Right cardiac atrium (tissue), 5 donors: ENCODE measurements at regions not wholly inside any gene's neighbourhood (a gene's known extent, or its start where the extent isn't known, plus 50 kb on each side); places are given as distances from the start of the nearest gene placed in this dataset.
"Not testable (repeated sequence)": the region's sequence is repeated elsewhere in the genome, so short reads cannot be mapped to it uniquely, and the experiment has no call there.

Source experiments
- ATAC-seq, 2 donors: fragments of 200-7000 bp; cut with Tn5 transposase; one replicate each; pipeline versions ENCODE4 v1.8.0 to v1.9.1; 2020; ENCODE audit warnings: moderate library complexity in 2 of 2, mild to moderate bottlenecking in 1 of 2
- DNase-seq, 3 donors: peaks; one replicate each; pipeline ENCODE4 v3.0.0-alpha.2; 2020
- H3K27ac ChIP-seq: one replicate; pipeline ENCODE4 v1.5.1; 2013; ENCODE audit warnings: mild to moderate bottlenecking, low read length, control low read depth, moderate library complexity
- H3K27me3 ChIP-seq: one replicate; pipeline ENCODE4 v1.6.1; 2013; ENCODE audit not compliant: control insufficient read depth, insufficient read depth
- H3K4me1 ChIP-seq: one replicate; pipeline ENCODE4 v1.6.1; 2013; ENCODE audit warnings: low read length; ENCODE audit not compliant: control insufficient read depth, insufficient read depth
- H3K4me3 ChIP-seq: one replicate; pipeline ENCODE4 v1.5.1; 2013; ENCODE audit warnings: low read length, control low read depth
- H3K9me3 ChIP-seq: one replicate; pipeline ENCODE4 v1.6.1; 2013; ENCODE audit warnings: low read length; ENCODE audit not compliant: control insufficient read depth
- WGBS: extraction: QIAGEN DNeasy Blood & Tissue Kit; methylation state at CpG from one replicate; pipeline ENCODE4 v1.1.7; 2013; 5-methylcytosine and 5-hydroxymethylcytosine counted together
- intact Hi-C, 4 donors: fragments of 100-400 bp; cut with DNase I; formaldehyde crosslinking; loops; one replicate each; pipeline versions ENCODE4 v1.11.0 to v1.14.0; 2022 to 2023
- donor health status: healthy with polysubstance abuse.
- donor health status: DM: no; HTN: yes; CAD: no.
- donor health status: DM: no; HTN: no; CAD: no.
- donor health status: DM: no; HTN: yes; CAD: no; lungs with severe emphysema.
- donor health status: DM: yes; HTN: yes; CAD: no.

DNA sequence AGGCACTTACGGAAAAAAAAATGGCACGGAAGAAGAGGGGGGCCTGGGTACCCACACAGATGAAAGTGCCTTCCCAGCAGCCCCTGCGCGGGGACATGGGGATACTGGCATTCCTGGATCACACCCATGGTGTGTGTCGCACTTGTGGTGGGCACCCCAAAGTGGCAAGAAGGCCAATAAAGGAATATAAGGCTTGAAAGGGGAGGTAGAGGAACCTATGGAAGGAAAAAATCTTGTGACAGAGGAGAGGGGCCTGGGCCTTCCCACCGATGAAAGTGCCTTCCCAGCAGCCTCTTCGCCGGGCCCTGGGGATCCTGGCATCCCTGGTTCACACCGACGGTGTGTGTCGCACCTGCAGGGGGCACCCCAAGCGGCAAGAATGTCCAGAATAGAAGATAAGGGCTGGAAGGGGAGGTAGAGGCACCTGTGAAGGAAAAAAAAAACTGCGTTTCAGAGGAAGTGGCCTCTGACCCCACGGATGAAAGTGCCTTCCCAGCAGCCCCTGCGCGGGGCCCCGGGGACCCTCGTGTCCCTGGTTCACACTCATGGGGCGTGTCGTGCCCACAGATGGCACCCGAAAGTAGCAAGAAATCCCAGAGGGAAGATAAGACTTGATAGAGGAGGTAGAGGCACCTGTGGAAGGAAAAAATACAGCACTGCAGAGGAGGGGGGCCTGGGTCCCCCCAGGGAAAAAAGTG, 284.0 kb downstream of the ALG10 start:
- no peaks in the 10 kb centered on the region for H3K9me3 ChIP-seq
- DNase-seq, result peak in 2 of 3 donors; percentile 7 to 39

DNA sequence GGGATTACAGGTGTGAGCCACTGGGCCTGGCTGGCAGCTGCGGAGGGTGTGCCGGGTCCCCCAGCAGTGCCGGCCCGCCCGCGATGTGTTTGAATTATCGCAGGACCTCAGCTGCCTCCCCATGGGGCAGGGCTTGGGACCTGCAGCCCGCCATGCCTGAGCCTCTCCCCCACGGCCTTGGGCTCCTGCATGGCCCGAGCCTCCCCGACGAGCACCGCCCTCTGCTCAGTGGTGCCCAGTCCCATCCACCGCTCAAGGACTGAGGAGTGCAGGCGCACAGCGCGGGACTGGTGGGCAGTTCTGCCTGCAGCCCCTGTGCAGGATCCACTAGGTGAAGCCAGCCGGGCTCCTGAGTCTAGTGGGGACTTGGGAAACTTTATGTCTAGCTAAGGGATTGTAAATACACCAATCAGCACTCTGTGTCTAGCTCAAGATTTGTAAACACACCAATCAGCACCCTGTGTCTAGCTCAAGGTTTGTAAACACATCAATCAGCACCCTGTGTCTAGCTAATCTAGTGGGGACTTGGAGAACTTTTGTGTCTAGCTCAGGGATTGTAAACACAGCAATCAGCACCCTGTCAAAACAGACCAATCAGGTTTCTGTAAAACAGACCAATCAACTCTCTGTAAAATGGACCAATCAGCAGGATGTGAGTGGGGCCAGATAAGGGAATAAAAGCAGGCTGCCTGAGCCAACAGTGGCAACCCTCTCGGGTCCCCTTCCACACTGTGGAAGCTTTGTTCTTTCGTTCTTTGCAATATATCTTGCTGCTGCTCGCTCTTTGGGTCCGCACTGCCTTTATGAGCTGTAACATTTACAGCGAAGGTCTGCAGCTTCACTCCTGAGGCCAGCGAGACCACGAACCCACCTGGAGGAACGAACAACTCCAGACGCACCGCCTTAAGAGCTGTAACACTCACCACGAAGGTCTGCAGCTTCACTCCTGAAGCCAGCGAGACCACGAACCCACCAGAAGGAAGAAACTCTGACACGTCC, 287.8 kb downstream of the ALG10 start:
- H3K27ac ChIP-seq, H3K9me3 ChIP-seq, H3K27me3 ChIP-seq, ATAC-seq, H3K4me3 ChIP-seq, intact Hi-C loops, H3K4me1 ChIP-seq, DNase-seq: not testable (repeated sequence)
- 79% methylated on average over 32 of the region's 32 CpGs for WGBS

More for the DNA sequence above, 284.0 kb downstream of the ALG10 start:
- H3K27ac ChIP-seq, result no peak overlapping the region
- 77% methylated on average over 21 of the region's 21 CpGs for WGBS
- H3K4me1 ChIP-seq, result no peaks in the 10 kb centered on the region
- ATAC-seq, result no peak
- H3K27me3 ChIP-seq, result no peaks in the 10 kb centered on the region
- no peak overlapping the region for H3K4me3 ChIP-seq
- intact Hi-C loops, result no loop called here

DNA sequence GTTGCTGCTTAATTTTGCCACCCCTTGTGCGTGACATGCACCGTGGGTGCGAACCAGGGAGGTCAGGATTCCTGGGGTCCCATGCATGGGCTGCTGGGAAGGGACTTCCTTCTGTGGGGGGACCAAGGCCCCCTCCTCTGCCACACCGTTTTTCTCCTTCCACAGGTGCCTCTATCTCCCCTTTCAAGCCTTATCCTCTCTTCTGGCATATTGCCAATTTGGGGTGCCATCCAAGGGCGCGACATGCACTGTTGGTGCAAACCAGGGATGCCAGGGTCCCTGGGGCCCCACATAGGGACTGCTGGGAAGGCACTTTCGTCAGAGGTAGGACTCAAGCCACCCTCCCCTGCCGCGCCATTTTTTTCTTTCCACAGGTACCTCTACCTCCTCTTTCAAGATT, 289.0 kb downstream of the ALG10 start:
- Histone ChIP-seq H3K9me3 (no peaks in the 10 kb centered on the region), H3K4me1 (no peaks in the 10 kb centered on the region), H3K27ac (no peak overlapping the region), H3K4me3 (no peak overlapping the region), H3K27me3 (no peaks in the 10 kb centered on the region)
- DNase-seq (no peak), ATAC-seq (no peak)
- intact Hi-C loops, result no loop called here
- WGBS, result 71% methylated on average over 9 of the region's 9 CpGs

DNA sequence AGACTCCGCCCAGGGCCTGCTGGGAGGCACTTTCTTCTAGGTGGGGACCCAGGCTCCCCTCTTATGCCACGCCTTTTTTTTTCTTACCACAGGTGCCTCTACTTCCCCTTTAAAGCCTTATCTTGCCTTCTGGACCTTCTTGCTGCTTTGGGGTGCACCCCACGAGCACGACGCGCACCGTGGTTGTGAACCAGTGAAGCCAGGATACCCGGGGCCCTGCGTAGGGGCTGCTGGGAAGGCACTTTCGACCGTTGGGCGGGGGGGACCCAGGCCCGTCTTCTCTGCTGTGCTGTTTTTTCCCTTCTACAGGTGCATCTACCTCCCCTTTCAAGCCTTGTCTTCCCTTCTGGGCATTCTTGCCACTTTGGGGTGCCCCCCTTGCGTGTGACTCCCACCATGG, 305.4 kb downstream of the ALG10 start:
- no peak overlapping the region for H3K27ac ChIP-seq
- H3K9me3 ChIP-seq, result no peaks in the 10 kb centered on the region
- H3K4me3 ChIP-seq, result no peak overlapping the region
- DNase-seq (no peak), ATAC-seq (no peak)
- WGBS, result 76% methylated on average over 14 of the region's 14 CpGs
- intact Hi-C loops, result no loop called here
- no peaks in the 10 kb centered on the region for H3K27me3 ChIP-seq
- H3K4me1 ChIP-seq, result no peaks in the 10 kb centered on the region

DNA sequence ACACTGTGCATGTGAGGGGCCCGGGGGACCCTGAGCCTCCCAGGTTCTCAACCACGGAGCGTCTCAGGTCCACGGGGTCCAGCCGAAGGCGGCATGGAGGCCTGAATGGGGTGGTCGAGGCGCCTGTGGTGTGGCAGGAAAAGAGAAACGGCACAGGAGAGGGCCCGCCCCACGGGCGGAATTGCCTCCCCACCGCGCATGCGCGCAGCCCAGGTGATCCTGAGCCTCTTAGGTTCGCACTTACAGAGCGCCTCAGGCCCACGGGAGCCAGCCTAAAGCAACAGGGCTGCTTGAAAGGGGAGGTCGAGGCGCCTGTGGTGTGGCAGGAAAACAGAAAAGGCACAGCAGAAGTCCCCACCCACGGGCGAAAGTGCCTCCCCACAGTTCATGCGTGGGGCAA, 311.0 kb downstream of the ALG10 start:
- ATAC-seq (no peak), DNase-seq (no peak)
- Histone ChIP-seq H3K27me3 (no peaks in the 10 kb centered on the region), H3K27ac (no peak overlapping the region), H3K9me3 (no peaks in the 10 kb centered on the region), H3K4me3 (no peak overlapping the region), H3K4me1 (no peaks in the 10 kb centered on the region)
- intact Hi-C loops, result no loop called here
- 68% methylated on average over 24 of the region's 24 CpGs for WGBS

- intact Hi-C loops, result no loop called here
- Histone ChIP-seq H3K27me3 (no peaks in the 10 kb centered on the region), H3K9me3 (no peaks in the 10 kb centered on the region), H3K4me3 (no peak overlapping the region), H3K4me1 (no peaks in the 10 kb centered on the region), H3K27ac (no peak overlapping the region)
- 75% methylated on average over 14 of the region's 14 CpGs for WGBS
- DNase-seq, result no peak
- no peak for ATAC-seq
Observed at GRCh38 chr12:34334538-34334937, 312.2 kb downstream of the ALG10 start.

DNA sequence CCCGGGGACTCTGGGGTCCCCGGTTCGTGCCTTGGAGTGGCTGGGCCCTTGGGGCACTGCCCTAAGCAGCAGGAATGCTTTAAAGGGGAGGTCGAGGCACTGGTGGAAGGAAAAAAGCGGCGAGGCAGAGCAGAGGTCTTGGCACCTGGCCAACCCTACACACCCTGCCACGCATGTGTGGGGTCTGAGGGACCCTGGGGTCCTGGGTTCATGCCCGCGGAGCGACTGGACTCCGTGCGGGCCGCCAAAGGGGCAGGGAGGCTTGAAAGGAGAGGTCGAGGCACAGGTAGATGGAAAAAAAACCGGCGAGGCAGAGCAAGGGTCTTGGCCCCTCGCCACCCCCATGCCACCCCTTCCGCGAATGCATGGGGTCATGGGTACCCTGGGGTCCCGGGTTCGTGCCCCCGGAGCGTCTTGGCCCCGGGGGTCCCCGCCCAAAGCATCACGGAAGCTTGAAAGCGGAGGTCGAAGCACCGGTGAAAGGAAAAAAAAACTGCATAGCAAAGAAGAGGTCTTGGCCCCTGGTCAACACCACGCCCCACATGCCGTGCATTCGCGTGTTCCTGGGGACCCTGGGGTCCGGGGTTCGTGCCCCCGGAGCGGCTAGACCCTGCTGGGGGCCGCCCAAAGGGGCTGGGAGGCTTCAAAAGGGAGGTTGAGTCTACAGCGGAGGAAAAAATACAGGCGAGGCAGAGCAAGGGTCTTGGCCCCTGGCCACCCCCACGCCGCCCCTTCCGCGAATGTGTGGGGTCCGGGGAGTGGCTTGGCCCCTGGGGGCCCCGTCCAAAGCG, 312.9 kb downstream of the ALG10 start:
- DNase-seq, result no peak
- H3K27me3 ChIP-seq, result no peaks in the 10 kb centered on the region
- no peak for ATAC-seq
- no peak overlapping the region for H3K4me3 ChIP-seq
- H3K4me1 ChIP-seq, result no peaks in the 10 kb centered on the region
- 42% methylated on average over 47 of the region's 47 CpGs for WGBS
- intact Hi-C loops, result no loop called here
- H3K9me3 ChIP-seq, result no peaks in the 10 kb centered on the region
- H3K27ac ChIP-seq, result no peak overlapping the region

GRCh38 chr12:34335819-34336262, 313.5 kb downstream of the ALG10 start:
- DNase-seq, result no peak
- Histone ChIP-seq H3K27ac (no peak overlapping the region), H3K4me1 (no peaks in the 10 kb centered on the region), H3K4me3 (no peak overlapping the region), H3K27me3 (no peaks in the 10 kb centered on the region), H3K9me3 (no peaks in the 10 kb centered on the region)
- ATAC-seq, result no peak
- 42% methylated on average over 25 of the region's 25 CpGs for WGBS
- intact Hi-C loops, result no loop called here

DNA sequence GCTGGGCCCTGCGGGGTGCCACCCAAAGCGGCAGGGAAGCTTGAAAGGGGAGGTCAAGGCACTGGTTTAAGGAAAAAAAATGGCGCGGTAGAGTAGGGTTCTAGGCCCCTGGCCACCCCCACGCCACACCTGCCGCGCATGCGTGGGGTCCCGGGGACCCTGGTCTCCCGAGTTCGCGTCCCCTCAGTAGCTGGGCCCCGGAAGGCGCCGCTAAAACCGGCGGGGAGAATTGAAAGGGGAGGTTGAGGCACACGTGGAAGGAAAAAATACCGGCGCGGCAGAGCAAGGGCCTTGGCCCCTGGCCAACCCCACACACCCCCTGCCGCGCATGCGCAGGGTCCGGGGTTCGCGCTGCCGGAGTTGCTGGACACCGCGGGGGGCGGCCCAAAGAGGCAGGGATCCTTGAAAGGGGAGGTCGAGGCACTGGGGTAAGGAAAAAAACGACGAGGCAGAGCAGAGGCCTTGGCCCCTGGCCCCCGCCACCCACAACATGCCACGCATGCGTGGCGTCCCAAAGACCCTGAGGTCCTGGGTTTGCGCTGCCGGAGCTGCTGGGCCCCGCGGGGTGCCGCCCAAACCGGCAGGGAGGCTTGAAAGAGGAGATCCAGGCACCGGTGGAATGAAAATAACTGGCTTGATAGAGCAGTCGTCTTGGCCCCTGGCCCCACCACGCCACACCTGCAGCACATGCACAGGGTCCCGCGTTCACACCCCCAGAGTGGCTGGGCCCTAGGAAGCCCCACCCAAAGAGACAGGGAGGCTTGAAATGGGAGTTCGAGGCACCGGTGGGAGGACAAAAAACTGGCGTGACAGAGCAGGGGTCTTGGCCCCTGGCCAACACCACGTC, 314.5 kb downstream of the ALG10 start:
- H3K27me3 ChIP-seq, result no peaks in the 10 kb centered on the region
- no peaks in the 10 kb centered on the region for H3K9me3 ChIP-seq

DNA sequence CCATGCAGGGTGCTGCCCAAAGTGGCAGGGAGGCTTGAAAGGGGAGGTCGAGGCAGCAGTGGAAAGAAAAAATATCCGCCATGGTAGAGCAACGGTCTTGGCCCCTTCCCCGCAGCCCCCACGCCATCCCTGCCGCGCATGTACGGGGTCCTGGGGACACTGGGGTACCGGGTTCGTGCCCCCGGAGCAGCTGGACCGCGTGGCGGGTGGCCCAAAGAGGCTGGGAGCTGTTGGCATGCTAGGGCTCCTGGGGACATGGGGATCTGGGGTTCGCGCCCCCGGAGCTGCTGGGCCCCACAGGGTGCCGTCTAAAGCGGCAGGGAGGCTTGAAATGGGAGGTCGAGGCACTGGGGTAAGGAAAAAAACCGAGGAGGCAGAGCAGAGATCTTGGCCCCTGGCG, 316.5 kb downstream of the ALG10 start:
- DNase-seq, result no peak
- H3K4me1 ChIP-seq, result no peaks in the 10 kb centered on the region
- intact Hi-C loops, result no loop called here
- no peaks in the 10 kb centered on the region for H3K27me3 ChIP-seq
- H3K4me3 ChIP-seq, result no peak overlapping the region
- ATAC-seq, result no peak
- no peak overlapping the region for H3K27ac ChIP-seq
- 62% methylated on average over 22 of the region's 22 CpGs for WGBS
- no peaks in the 10 kb centered on the region for H3K9me3 ChIP-seq

More for the DNA sequence above, 314.5 kb downstream of the ALG10 start:
- H3K27ac ChIP-seq, result no peak overlapping the region
- 53% methylated on average over 53 of the region's 53 CpGs for WGBS
- no peak for DNase-seq
- no peak overlapping the region for H3K4me3 ChIP-seq
- no peaks in the 10 kb centered on the region for H3K4me1 ChIP-seq
- no peak for ATAC-seq
- intact Hi-C loops, result no loop called here
